GM08714 (cell line): ENCODE measurements at regions not wholly inside any gene's neighbourhood (a gene's known extent, or its start where the extent isn't known, plus 50 kb on each side); places are given as distances from the start of the nearest gene placed in this dataset.

Experiments used
- H3K4me3 ChIP-seq: fragments of 200-500 bp; sonication (Bioruptor generic); 2 replicates; pipeline ENCODE4 v1.5.1; 2014; ENCODE audit warnings: mild to moderate bottlenecking, low read length, inconsistent platforms
- ZNF274 ChIP-seq: IDR thresholded peaks from 2 replicates; pipeline ENCODE4 v1.6.1; 2012; ENCODE audit warnings: mild to moderate bottlenecking, low read depth, low read length

GRCh38 chr4:89545315-89545714 lies 237.7 kb upstream of the GPRIN3 start:
- TF ChIP-seq ZNF274 = no peak
- H3K4me3 ChIP-seq = no peak overlapping the region

DNA sequence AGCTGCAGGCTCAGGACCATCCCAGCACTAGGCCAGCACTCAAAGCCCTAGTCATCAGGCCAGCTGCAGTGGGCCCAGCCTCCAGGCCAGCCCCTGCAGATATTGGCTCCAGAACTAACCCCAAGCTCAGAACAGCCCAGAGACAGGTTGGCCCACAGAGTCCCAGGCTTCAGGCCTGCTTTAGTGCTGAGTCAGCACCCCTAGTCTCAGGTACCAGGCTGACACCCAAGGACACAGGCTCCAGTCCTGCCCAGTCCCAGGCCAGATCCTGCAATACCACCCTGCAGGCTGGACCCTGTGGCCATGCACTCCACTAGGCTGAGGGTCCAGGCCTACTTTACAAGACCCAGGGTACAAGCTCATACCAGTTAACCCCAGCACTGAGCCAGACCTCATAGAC lies 234.4 kb upstream of the GPRIN3 start:
- no peak for TF ChIP-seq ZNF274
- no peak overlapping the region for H3K4me3 ChIP-seq

DNA sequence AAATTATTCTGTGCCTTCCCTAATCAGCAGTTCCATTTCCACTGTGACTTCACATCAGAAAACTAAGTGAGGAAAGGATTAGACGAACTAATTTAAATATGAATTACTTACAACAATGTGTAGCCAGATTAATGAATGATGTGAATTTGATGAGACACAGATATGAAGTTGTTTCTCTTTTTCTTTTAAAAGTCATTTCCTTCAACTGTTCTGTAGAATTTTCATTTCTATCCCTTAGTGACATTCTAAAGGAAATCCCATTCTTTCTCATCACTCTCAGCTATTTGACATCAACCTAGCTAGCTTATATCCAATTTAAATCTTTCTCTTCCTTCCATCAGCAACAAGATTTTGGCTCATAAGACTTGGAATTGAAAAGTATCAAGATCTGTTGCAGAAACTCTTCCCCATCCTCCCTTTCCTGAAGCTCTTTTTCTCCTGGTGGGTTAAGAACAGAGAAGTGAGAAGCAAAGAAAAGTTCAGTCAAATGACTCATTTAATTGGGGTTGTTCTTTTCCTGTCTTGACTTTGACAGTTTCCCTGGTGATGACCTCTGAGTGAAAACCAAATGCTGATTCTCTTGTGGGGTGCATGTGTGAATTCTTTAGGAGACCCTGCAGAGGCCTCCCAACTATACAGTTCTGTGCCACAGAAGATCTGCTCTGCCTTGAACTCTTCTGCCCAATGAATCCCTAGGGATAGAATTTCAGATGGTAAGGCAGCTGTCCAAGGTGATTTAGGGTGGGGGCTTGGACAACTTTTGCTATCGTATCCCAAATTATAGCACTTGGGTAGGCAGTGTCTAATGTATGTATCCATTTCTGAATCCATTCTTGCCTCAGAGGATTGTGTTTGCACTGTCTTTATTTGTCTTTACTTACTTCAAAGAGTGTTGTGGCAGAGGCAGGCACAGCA lies 232.5 kb upstream of the GPRIN3 start:
- H3K4me3 ChIP-seq = no peak overlapping the region
- TF ChIP-seq ZNF274 = no peak

- H3K4me3 ChIP-seq = no peak overlapping the region
- TF ChIP-seq ZNF274 = no peak
These were observed 231.8 kb upstream of the GPRIN3 start for GRCh38 chr4:89539374-89539773.

DNA sequence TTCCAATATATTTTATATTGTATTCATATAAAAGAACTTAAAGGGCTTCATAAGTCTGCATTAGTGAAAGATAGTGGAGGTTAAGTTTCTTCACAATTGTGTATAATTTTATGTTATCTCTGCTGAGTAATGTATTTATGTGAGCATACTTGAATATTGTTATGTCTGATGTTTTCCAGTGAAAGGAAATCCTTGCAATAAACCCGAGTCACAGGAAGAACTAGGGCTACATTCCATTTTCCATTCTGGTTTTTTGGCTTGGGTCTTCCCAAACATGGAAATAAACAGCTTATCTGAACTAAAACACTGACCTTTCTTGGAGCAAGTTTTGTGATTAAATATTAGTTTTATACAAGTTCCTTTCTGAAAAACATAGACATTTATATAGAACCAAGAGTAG lies 231.3 kb upstream of the GPRIN3 start:
- no peak for TF ChIP-seq ZNF274
- no peak overlapping the region for H3K4me3 ChIP-seq

- no peak for TF ChIP-seq ZNF274
- no peak overlapping the region for H3K4me3 ChIP-seq
These were observed 230.6 kb upstream of the GPRIN3 start for GRCh38 chr4:89538171-89538570.

DNA sequence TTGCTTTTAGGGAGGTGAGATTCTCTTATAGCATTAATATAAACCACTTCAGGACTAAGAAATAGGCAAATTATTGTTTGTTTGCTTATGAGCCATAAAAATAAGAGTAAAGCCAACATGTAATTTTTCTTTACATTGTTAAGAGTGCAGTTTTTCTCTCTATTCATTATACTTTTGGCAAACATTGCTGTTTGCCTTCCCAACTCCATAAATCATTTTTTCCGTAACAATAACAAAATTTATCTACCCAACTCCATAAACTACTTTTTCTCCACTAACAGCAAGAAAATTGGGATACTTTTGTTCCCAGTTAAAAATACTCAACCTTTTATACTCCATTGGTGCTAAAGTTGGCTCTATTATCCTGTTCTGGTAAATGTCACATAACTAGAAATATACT lies 229.7 kb upstream of the GPRIN3 start:
- H3K4me3 ChIP-seq = no peak overlapping the region
- TF ChIP-seq ZNF274 = no peak

DNA sequence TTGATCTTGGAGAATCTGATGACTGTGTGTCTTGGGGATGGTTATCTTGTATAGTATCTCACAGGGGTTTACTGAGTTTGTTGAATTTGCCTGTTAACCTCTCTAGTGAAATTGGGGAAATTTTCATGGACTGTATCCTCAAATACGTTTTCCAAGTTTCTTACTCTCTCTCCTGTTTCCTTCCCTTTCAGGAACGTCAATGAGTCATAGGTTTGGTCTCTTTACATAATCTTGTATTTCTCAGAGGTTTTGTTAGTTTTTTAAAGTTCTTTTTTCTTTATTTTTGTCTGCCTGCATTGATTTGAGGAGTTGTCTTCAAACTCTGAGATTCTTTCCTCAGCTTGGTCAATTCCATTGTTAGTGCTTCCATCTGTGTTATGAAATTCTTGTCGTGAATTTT lies 227.7 kb upstream of the GPRIN3 start:
- no peak overlapping the region for H3K4me3 ChIP-seq
- TF ChIP-seq ZNF274 = no peak

GRCh38 chr4:89534356-89534755 lies 226.8 kb upstream of the GPRIN3 start:
- no peak for TF ChIP-seq ZNF274
- H3K4me3 ChIP-seq = no peak overlapping the region

DNA sequence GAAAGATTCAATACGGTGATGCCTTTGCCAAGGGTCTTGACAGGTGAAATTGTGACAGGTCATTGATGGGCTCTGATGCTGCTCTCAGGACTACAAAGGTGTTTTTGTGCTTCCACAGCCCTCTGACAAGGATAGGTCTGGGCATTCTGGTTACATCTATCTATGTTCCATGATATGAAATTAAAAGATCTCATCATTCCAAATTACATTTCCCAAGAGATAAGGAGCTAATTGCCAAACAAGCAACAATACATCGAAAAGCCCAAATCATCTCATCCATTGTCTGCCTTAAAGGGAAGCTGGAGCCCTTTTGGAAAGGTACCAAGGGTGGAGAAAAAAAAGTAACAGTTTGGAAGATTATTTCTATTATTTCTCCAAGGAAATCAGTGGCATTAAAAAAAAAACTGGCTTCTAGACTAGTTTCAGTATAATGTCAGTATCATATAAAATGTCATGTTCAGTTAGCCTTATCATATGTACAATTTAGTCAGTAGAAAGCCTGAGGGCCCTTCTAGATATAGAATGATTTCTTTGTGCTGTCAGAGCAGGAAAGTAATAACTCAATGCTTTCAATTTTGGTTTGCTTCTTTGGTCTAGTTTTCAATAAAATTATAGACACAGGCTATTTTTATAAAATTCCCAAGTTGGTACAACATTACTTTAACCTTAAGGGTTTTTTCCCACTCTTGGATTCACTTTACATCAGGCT lies 224.5 kb upstream of the GPRIN3 start:
- TF ChIP-seq ZNF274 = no peak
- no peak overlapping the region for H3K4me3 ChIP-seq

GRCh38 chr4:89528526-89529133 lies 221.0 kb upstream of the GPRIN3 start:
- no peak for TF ChIP-seq ZNF274
- H3K4me3 ChIP-seq = no peak overlapping the region

GRCh38 chr4:89521826-89522225 lies 214.2 kb upstream of the GPRIN3 start:
- TF ChIP-seq ZNF274 = no peak
- no peak overlapping the region for H3K4me3 ChIP-seq

- no peak for TF ChIP-seq ZNF274
- no peak overlapping the region for H3K4me3 ChIP-seq
These were observed 212.2 kb upstream of the GPRIN3 start for GRCh38 chr4:89519771-89520320.

- H3K4me3 ChIP-seq = no peak overlapping the region
These were observed 210.7 kb upstream of the GPRIN3 start for GRCh38 chr4:89518259-89518658.

More at GRCh38 chr4:89518259-89518658, 210.7 kb upstream of the GPRIN3 start:
- no peak for TF ChIP-seq ZNF274
